ENCODE measurements at regions not wholly inside any gene's neighbourhood (a gene's known extent, or its start where the extent isn't known, plus 50 kb on each side); places are given as distances from the start of the nearest gene placed in this dataset.
"Not testable (repeated sequence)": the region's sequence is repeated elsewhere in the genome, so short reads cannot be mapped to it uniquely, and the experiment has no call there.

- no peak for TF ChIP-seq CTCF (IDR thresholded peaks at IDR 0.05; ENCODE audit: low read depth, low read length, missing control alignments)
- peak overlapping the region; percentile 6 for H3K4me3 ChIP-seq (ENCODE audit: low read depth, low read length)
- DNase-seq (ENCODE audit: low read depth) = no peak
Measured at GRCh38 chr10:44261296-44261695, 123.6 kb downstream of the CXCL12 start.

GRCh38 chr10:44260286-44260928, 124.5 kb downstream of the CXCL12 start:
- H3K4me3 ChIP-seq (ENCODE audit: low read depth, low read length) = peak overlapping the region; percentile 24; the same call in 1 of the 2 replicates
- TF ChIP-seq CTCF (IDR thresholded peaks at IDR 0.05; ENCODE audit: low read depth, low read length, missing control alignments) = no peak
- DNase-seq (ENCODE audit: low read depth) = no peak

GRCh38 chr10:44259090-44259874, 125.6 kb downstream of the CXCL12 start:
- no peak overlapping the region for H3K4me3 ChIP-seq (ENCODE audit: low read depth, low read length)
- no peak for DNase-seq (ENCODE audit: low read depth)
- no peak for TF ChIP-seq CTCF (IDR thresholded peaks at IDR 0.05; ENCODE audit: low read depth, low read length, missing control alignments)

- H3K4me3 ChIP-seq (ENCODE audit: low read depth, low read length) = no peak overlapping the region
- TF ChIP-seq CTCF (IDR thresholded peaks at IDR 0.05; ENCODE audit: low read depth, low read length, missing control alignments) = no peak
- DNase-seq (ENCODE audit: low read depth) = no peak
Measured at GRCh38 chr10:44258460-44259089, 126.3 kb downstream of the CXCL12 start.

GRCh38 chr10:44258019-44258418, 126.9 kb downstream of the CXCL12 start:
- DNase-seq (ENCODE audit: low read depth) = no peak
- H3K4me3 ChIP-seq (ENCODE audit: low read depth, low read length) = no peak overlapping the region
- TF ChIP-seq CTCF (IDR thresholded peaks at IDR 0.05; ENCODE audit: low read depth, low read length, missing control alignments) = no peak

- no peak for DNase-seq (ENCODE audit: low read depth)
- TF ChIP-seq CTCF (IDR thresholded peaks at IDR 0.05; ENCODE audit: low read depth, low read length, missing control alignments) = no peak
- H3K4me3 ChIP-seq (ENCODE audit: low read depth, low read length) = no peak overlapping the region
Measured at GRCh38 chr10:44253769-44254462, 131.0 kb downstream of the CXCL12 start.

- DNase-seq (ENCODE audit: low read depth); H3K4me3 ChIP-seq (ENCODE audit: low read depth, low read length): not testable (repeated sequence)
Measured at GRCh38 chr10:44252631-44253030, 132.3 kb downstream of the CXCL12 start.

- not testable (repeated sequence) for H3K4me3 ChIP-seq (ENCODE audit: low read depth, low read length); DNase-seq (ENCODE audit: low read depth)
Measured at GRCh38 chr10:44249933-44250332, 135.0 kb downstream of the CXCL12 start.

Data from GM12864 (cell line).